PC-3 (cell line): ENCODE measurements at regions not wholly inside any gene's neighbourhood (a gene's known extent, or its start where the extent isn't known, plus 50 kb on each side); places are given as distances from the start of the nearest gene placed in this dataset.

Source experiments
- EZH2 ChIP-seq: fragments of 300-600 bp; sonication (generic); IDR thresholded peaks from one replicate; pipeline ENCODE4 v1.6.1; 2017; ENCODE audit warnings: antibody characterized with exemption, mild to moderate bottlenecking, low read length; ENCODE audit not compliant: unreplicated experiment
- TF ChIP-seq, protein P1 (sequence below): fragments of 300-600 bp; sonication (generic); conservative IDR thresholded peaks from 2 replicates; pipeline ENCODE4 v1.5.1; 2017; ENCODE audit warnings: antibody characterized with exemption, low read depth, mild to moderate bottlenecking, low read length

- TF ChIP-seq, protein P1, sequence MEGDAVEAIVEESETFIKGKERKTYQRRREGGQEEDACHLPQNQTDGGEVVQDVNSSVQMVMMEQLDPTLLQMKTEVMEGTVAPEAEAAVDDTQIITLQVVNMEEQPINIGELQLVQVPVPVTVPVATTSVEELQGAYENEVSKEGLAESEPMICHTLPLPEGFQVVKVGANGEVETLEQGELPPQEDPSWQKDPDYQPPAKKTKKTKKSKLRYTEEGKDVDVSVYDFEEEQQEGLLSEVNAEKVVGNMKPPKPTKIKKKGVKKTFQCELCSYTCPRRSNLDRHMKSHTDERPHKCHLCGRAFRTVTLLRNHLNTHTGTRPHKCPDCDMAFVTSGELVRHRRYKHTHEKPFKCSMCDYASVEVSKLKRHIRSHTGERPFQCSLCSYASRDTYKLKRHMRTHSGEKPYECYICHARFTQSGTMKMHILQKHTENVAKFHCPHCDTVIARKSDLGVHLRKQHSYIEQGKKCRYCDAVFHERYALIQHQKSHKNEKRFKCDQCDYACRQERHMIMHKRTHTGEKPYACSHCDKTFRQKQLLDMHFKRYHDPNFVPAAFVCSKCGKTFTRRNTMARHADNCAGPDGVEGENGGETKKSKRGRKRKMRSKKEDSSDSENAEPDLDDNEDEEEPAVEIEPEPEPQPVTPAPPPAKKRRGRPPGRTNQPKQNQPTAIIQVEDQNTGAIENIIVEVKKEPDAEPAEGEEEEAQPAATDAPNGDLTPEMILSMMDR: no peak
- no peak for TF ChIP-seq EZH2
These were observed 537.3 kb downstream of the TMTC2 start for GRCh38 chr12:83224012-83224411.
